ENCODE measurements at regions not wholly inside any gene's neighbourhood (a gene's known extent, or its start where the extent isn't known, plus 50 kb on each side); places are given as distances from the start of the nearest gene placed in this dataset.

GRCh38 chr16:48881272-48881671, 271.3 kb upstream of the N4BP1 start:
- FAIRE-seq: no peak

- FAIRE-seq: no peak
Measured at GRCh38 chr16:48879223-48880122, 269.5 kb upstream of the N4BP1 start.

DNA sequence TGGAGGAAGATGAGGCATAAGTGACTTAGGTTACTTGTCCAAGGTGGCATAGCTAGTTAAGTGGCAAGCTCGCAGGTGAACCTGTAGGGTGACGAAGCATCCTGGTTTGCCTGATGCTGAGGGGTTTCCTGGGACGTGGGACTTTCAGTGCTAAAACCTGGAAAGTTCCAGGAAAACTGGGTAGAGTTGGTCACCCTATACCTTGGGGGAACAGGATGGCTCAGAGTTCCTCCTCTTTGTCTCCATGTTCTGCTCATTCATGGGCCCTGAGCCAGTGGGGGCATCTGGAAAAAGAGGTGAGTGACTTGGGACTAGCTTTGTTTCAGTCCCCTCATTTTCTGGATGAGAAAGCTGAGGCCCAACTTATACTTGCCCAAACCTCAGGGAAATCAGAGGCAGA, 268.0 kb upstream of the N4BP1 start:
- no peak for FAIRE-seq

GRCh38 chr16:48870141-48870540, 260.2 kb upstream of the N4BP1 start:
- no peak for FAIRE-seq

DNA sequence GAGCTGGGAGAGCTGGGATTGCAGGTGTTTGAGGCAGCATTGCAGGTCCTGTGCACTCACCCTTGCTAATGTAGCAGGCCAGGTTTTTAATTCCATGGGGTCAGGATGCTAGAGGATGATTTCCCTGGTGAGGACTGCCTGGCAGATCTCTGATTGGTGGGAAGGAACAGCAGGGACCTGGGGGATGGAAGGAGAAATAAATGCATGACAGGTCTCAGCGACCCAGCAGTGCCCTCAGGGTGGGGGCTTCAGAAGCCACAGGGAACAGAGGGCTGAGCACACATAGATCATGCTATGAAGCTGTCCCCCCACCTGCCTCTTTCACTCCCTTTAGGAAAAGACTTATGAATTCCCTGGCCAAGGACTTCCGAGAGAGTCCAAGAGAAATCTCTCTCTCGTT, 255.5 kb upstream of the N4BP1 start:
- no peak for FAIRE-seq

- FAIRE-seq: no peak
Measured at GRCh38 chr16:48864055-48864454, 254.1 kb upstream of the N4BP1 start.

DNA sequence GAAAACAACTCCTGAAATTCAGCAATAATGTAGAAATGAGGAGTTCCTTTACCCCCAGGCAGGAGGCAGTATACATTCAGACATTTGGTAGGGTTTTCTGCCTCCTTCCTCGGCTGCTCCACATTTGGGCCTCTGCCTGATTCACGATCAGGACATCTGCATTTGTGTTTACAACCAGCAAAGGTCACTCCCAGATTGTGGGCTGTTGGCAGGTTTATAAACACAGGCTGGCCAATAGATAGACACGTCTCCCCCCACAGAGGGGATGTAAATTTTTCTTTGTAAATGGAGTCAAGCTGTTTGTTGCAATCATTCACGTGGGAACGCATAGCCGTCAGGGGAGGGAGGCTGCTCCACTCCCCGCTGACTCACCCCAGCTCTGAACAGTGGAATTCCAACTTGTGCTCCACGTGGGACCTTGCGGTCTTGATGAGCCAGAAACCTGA, 252.1 kb upstream of the N4BP1 start:
- FAIRE-seq: no peak

DNA sequence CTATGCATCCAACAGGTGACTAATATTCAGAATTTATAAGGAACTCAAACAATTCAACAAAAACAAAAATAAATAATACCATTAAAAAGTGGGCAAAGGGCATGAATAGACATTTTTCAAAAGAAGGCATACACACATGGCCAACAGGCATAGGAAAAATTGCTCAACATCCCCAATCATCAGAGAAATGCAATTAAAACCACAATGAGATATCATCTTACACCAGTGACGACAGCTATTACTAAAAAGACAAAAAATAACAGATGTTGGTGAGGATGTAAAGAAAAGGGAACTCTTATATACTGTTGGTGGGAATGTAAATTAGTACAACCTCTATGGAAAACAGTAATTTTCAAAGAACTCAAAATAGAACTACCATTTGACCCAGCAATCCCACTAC, 250.4 kb upstream of the N4BP1 start:
- no peak for FAIRE-seq

- FAIRE-seq: no peak
Measured at GRCh38 chr16:48852951-48853350, 243.0 kb upstream of the N4BP1 start.

- no peak for FAIRE-seq
Measured at GRCh38 chr16:48852458-48852857, 242.5 kb upstream of the N4BP1 start.

- no peak for FAIRE-seq
Measured at GRCh38 chr16:48850097-48850770, 240.3 kb upstream of the N4BP1 start.

- no peak for FAIRE-seq
Measured at GRCh38 chr16:48846277-48846676, 236.3 kb upstream of the N4BP1 start.

- no peak for FAIRE-seq
Measured at GRCh38 chr16:48845261-48845660, 235.3 kb upstream of the N4BP1 start.

DNA sequence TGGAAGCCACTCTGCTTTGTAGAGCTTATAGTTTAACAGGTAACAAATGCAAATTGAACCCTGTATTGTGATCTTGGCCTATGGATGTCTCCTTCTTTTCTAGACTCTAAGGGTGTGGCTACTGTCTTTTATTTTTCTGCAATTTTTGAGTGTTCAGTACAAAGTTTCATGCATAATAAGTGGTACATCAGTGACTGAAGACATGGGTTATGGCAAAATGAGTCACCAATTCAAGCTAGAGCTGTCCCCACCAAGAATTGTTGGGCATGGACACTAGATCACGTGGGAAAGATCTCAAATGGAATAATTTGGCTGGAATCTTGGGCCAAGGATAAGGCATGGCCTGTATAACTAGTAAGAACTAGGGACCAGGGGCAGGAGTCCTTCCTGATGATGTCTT, 228.4 kb upstream of the N4BP1 start:
- no peak for FAIRE-seq

DNA sequence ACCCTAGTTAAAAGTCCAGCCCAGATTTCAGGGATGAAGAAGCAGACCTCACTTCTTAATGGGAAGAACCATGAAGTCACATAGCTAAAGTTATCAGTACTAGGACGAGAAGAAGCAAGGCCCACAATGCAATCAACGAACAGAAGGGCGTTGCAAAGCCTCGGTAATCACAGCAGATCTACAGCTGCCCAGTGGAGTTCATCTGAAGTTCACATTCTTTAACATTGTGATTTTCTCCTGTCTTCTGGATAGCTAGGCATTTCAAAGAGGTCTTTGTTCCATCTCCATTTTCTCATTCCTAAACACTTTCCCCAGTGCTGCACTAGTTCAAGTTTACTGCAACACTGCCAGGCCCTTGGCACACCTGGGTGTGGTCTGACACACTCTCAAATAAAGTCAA, 226.7 kb upstream of the N4BP1 start:
- FAIRE-seq: no peak

GRCh38 chr16:48836067-48836466, 226.1 kb upstream of the N4BP1 start:
- FAIRE-seq: no peak

GRCh38 chr16:48834576-48834975, 224.6 kb upstream of the N4BP1 start:
- FAIRE-seq: no peak

DNA sequence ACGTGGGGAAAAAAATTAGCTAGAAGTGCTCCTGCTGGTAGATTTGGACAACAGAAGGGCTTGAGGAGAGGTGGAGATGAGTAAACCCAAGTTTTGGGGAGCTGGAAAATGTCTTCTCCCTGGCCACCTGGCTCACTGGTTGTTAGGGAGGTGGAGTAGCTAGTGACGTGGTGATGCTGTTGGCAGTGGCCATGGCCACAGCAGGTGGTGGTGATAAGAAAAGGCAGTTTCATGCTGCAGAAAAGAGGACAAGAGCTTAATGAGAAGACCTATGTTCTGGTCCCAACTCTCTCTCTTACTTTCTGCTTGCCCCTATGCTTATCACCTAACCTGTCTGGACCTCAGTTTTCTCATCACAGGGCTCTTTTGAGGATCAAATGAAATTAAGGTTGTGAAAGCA, 223.5 kb upstream of the N4BP1 start:
- no peak for FAIRE-seq

DNA sequence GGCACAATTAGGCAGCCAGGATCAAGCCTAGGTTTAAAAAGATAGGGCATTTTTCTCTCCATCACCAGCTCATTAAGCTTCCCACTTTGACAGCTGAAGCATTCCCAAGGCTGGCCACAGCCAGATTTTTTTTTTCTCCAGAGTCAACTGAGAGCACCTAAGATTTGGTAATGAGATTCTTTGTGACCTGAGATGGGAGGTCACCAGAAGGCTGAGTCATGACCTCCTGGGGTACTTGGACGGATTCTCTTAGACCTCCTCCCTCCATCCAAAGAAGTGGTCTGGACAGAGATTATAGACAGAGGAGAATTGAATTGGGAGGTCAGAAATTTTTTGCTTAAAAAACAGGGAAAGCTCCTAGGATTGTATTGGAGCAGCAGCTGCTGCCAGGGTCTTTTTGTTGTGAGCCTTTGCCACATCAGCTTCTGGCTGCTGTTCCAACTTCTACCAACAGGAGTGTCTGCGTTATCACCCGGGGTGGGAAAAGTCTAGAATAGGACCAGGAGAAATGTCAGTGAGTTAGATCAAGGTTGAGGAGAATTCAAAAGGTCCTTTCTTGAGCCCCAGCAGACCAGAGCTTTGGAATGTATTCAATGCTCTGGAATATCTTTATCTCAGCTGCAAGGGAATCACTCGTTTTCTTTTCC, 221.2 kb upstream of the N4BP1 start:
- no peak for FAIRE-seq

- no peak for FAIRE-seq
Measured at GRCh38 chr16:48829336-48830310, 219.6 kb upstream of the N4BP1 start.

DNA sequence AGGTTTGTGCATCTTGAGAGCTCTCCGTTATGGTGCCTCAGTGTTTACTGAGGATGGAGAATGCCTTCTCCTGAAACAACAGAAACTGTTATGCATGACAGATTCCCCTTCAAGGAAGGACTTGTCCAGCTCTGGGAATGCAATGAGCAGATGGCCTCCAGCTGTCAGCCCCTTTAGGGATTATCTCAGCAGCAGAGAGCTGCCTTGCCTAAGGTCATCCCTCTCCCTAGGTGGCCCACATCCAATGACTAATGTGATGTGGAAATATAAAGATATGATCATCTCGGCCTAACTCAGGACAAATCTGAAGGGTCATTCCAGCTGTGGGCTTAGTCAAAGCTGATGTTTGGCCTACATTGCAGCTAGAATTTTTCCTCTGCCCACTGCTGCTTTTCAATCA, 214.3 kb upstream of the N4BP1 start:
- FAIRE-seq: no peak

- no peak for FAIRE-seq
Measured at GRCh38 chr16:48822431-48822830, 212.5 kb upstream of the N4BP1 start.

- FAIRE-seq: no peak
Measured at GRCh38 chr16:48820379-48820778, 210.4 kb upstream of the N4BP1 start.
